GM23338 (cell line): ENCODE measurements at regions not wholly inside any gene's neighbourhood (a gene's known extent, or its start where the extent isn't known, plus 50 kb on each side); places are given as distances from the start of the nearest gene placed in this dataset.

Experiments used
- EZH2 ChIP-seq: fragments of 200-600 bp; sonication (generic); IDR thresholded peaks from one replicate; pipeline ENCODE4 v1.8.0; 2017; ENCODE audit warnings: antibody characterized with exemption, mild to moderate bottlenecking, low read depth; ENCODE audit not compliant: unreplicated experiment
- JUNB ChIP-seq: IDR thresholded peaks from one replicate; pipeline ENCODE4 v1.6.1; 2016; ENCODE audit warnings: antibody characterized with exemption; ENCODE audit not compliant: unreplicated experiment
- NANOG ChIP-seq: IDR thresholded peaks from 2 replicates; pipeline ENCODE4 v1.6.1; 2016; ENCODE audit warnings: antibody characterized with exemption, borderline replicate concordance
- TF ChIP-seq, protein P1 (sequence below), 2 experiments: fragments of 200-600 bp in 1 of 2; sonication (generic) in 1 of 2; conservative IDR thresholded peaks; 2 replicates each; pipeline versions ENCODE4 v1.5.1 to v1.6.1; 2016 to 2017; ENCODE audit warnings: antibody characterized with exemption in 2 of 2, low read depth in 2 of 2, mild to moderate bottlenecking in 2 of 2, moderate library complexity in 1 of 2

DNA sequence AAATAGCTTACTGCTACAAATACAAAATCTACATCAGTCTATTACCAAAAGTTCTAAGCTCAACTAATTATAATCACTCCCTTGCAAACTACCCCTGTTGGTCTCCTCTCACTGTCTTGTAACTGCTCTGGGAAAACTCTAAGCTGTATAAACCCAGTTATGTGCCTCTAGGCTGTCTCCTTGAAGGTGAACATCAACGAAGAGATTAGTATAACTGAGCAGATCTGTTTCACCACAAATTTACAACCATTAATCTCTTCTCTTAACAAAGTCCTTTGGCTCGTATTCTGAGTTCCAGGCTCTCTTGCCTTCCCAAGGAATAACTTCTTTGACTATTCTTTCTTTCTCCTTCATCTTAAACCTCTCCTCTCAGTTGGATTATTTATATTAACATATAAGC lies 84.4 kb upstream of the PRMT6 start:
- TF ChIP-seq, protein P1, sequence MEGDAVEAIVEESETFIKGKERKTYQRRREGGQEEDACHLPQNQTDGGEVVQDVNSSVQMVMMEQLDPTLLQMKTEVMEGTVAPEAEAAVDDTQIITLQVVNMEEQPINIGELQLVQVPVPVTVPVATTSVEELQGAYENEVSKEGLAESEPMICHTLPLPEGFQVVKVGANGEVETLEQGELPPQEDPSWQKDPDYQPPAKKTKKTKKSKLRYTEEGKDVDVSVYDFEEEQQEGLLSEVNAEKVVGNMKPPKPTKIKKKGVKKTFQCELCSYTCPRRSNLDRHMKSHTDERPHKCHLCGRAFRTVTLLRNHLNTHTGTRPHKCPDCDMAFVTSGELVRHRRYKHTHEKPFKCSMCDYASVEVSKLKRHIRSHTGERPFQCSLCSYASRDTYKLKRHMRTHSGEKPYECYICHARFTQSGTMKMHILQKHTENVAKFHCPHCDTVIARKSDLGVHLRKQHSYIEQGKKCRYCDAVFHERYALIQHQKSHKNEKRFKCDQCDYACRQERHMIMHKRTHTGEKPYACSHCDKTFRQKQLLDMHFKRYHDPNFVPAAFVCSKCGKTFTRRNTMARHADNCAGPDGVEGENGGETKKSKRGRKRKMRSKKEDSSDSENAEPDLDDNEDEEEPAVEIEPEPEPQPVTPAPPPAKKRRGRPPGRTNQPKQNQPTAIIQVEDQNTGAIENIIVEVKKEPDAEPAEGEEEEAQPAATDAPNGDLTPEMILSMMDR (conservative IDR thresholded peaks at IDR 0.05; ENCODE audit: low read depth in 2 of 2): no peak
- TF ChIP-seq NANOG: no peak
- no peak for TF ChIP-seq EZH2
- no peak for TF ChIP-seq JUNB
